ENCODE measurements at regions not wholly inside any gene's neighbourhood (a gene's known extent, or its start where the extent isn't known, plus 50 kb on each side); places are given as distances from the start of the nearest gene placed in this dataset.

DNA sequence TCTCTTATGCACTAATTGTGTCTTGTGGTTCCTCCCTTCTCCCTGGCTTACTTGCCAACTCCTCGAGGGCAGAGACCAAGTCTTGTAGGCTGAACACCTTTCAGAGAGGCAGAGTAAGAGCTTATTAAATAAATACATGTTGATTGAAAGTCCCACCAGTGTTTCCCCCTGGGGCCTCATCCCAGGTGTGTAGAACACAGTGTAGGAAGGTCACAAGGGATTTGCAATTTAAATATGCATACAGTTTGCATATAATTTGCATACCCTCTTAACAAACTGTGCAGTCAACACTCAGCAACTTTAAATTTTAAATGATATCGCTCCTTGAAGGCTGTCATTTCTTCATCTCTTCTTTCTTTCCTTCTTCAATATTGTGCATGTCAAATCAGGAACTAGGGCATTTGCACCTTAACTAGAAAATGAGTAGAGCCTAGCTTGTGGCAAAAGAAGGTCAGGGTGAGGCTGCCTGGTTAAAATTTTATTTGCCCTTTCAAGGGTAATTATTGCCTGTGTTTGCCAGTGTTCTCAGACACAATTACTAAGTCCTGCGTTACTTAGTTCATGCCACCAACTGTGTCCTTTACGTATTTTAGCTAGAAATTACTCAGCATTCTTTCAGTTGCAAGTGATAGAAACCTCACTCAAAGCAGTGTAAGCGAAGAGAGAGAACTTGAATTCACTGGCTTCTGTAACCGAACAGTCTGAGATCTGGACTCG is 465.7 kb downstream of the HAPSTR1 start:
- Histone ChIP-seq H3K4me1 (no peaks in the 10 kb centered on the region), H3K4me3 (no peak overlapping the region), H3K36me3 (no peaks in the 10 kb centered on the region), H3K9me3 (no peaks in the 10 kb centered on the region), H3K27ac (no peak overlapping the region), H3K27me3 (no peaks in the 10 kb centered on the region)
- in situ Hi-C loops (cut with MboI; ENCODE audit: low sequenced_read_pairs in 4 of 4) = no loop called here
- intact Hi-C loops (cut with DNase I; ENCODE audit: low total_unique reads) = no loop called here
- DNase-seq (no peak), ATAC-seq (no peak)
- TF ChIP-seq POLR2A (IDR thresholded peaks at IDR 0.05) = no peak
- TF ChIP-seq, protein P1, sequence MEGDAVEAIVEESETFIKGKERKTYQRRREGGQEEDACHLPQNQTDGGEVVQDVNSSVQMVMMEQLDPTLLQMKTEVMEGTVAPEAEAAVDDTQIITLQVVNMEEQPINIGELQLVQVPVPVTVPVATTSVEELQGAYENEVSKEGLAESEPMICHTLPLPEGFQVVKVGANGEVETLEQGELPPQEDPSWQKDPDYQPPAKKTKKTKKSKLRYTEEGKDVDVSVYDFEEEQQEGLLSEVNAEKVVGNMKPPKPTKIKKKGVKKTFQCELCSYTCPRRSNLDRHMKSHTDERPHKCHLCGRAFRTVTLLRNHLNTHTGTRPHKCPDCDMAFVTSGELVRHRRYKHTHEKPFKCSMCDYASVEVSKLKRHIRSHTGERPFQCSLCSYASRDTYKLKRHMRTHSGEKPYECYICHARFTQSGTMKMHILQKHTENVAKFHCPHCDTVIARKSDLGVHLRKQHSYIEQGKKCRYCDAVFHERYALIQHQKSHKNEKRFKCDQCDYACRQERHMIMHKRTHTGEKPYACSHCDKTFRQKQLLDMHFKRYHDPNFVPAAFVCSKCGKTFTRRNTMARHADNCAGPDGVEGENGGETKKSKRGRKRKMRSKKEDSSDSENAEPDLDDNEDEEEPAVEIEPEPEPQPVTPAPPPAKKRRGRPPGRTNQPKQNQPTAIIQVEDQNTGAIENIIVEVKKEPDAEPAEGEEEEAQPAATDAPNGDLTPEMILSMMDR (IDR thresholded peaks at IDR 0.05 in 4 of 5, conservative IDR thresholded peaks at IDR 0.05 in 1 of 5) = no peak

DNA sequence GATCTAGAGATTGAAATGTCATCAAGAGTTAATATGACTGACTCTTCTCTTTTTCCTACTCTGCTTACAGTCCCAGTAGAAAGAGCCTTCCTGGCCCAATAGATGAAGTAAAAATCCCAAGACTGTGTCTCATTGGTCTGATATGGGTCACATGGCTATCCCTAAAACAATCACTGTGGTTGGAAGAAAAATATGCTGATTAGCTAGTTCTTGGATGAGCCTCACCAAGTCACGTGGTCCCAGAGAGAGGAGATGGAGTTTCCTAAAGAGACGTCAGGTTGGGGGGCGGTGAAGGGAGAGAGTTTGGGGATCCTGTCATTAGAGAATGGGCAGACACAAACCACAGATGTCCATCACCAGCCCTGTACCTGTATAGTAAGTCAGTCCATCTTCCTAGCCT is 466.3 kb downstream of the HAPSTR1 start:
- intact Hi-C loops (cut with DNase I; ENCODE audit: low total_unique reads) = no loop called here
- Histone ChIP-seq H3K27me3 (no peaks in the 10 kb centered on the region), H3K4me3 (no peak overlapping the region), H3K27ac (no peak overlapping the region), H3K9me3 (no peaks in the 10 kb centered on the region), H3K4me1 (no peaks in the 10 kb centered on the region), H3K36me3 (no peaks in the 10 kb centered on the region)
- in situ Hi-C loops (cut with MboI; ENCODE audit: low sequenced_read_pairs in 4 of 4) = no loop called here
- TF ChIP-seq, protein P1 (IDR thresholded peaks at IDR 0.05 in 4 of 5, conservative IDR thresholded peaks at IDR 0.05 in 1 of 5) = no peak
- TF ChIP-seq POLR2A (IDR thresholded peaks at IDR 0.05) = no peak
- DNase-seq (no peak), ATAC-seq (no peak)

GRCh38 chr16:9566099-9566498 is 474.7 kb downstream of the HAPSTR1 start:
- intact Hi-C loops (cut with DNase I; ENCODE audit: low total_unique reads) (no loop called here), in situ Hi-C loops (cut with MboI; ENCODE audit: low sequenced_read_pairs in 4 of 4) (no loop called here)
- DNase-seq = no peak
- no peak overlapping the region for H3K4me3 ChIP-seq
- H3K9me3 ChIP-seq = no peaks in the 10 kb centered on the region
- ATAC-seq = no peak
- TF ChIP-seq POLR2A (IDR thresholded peaks at IDR 0.05) = no peak
- TF ChIP-seq, protein P1 (IDR thresholded peaks at IDR 0.05 in 4 of 5, conservative IDR thresholded peaks at IDR 0.05 in 1 of 5) = no peak
- H3K4me1 ChIP-seq = no peaks in the 10 kb centered on the region
- H3K36me3 ChIP-seq = no peaks in the 10 kb centered on the region
- no peaks in the 10 kb centered on the region for H3K27me3 ChIP-seq
- H3K27ac ChIP-seq = no peak overlapping the region

- ATAC-seq (no peak), DNase-seq (no peak)
- Histone ChIP-seq H3K9me3 (no peaks in the 10 kb centered on the region), H3K4me1 (no peaks in the 10 kb centered on the region), H3K27ac (no peak overlapping the region), H3K36me3 (no peaks in the 10 kb centered on the region), H3K27me3 (no peaks in the 10 kb centered on the region), H3K4me3 (no peak overlapping the region)
- intact Hi-C loops (cut with DNase I; ENCODE audit: low total_unique reads) (no loop called here), in situ Hi-C loops (cut with MboI; ENCODE audit: low sequenced_read_pairs in 4 of 4) (no loop called here)
- no peak for TF ChIP-seq POLR2A (IDR thresholded peaks at IDR 0.05)
- TF ChIP-seq, protein P1 (IDR thresholded peaks at IDR 0.05 in 4 of 5, conservative IDR thresholded peaks at IDR 0.05 in 1 of 5) = no peak
Measured at GRCh38 chr16:9567666-9568065, 476.2 kb downstream of the HAPSTR1 start.

- Histone ChIP-seq H3K4me1 (no peaks in the 10 kb centered on the region), H3K4me3 (no peak overlapping the region), H3K27ac (no peak overlapping the region), H3K36me3 (no peaks in the 10 kb centered on the region), H3K9me3 (no peaks in the 10 kb centered on the region), H3K27me3 (no peaks in the 10 kb centered on the region)
- DNase-seq (no peak), ATAC-seq (no peak)
- TF ChIP-seq, protein P1 (IDR thresholded peaks at IDR 0.05 in 4 of 5, conservative IDR thresholded peaks at IDR 0.05 in 1 of 5) = no peak
- TF ChIP-seq POLR2A (IDR thresholded peaks at IDR 0.05) = no peak
- intact Hi-C loops (cut with DNase I; ENCODE audit: low total_unique reads) = no loop called here
- in situ Hi-C loops (cut with MboI; ENCODE audit: low sequenced_read_pairs in 4 of 4) = no loop called here
Measured at GRCh38 chr16:9568261-9568660, 476.8 kb downstream of the HAPSTR1 start.
